IMR-90 (cell line): ENCODE measurements at regions not wholly inside any gene's neighbourhood (a gene's known extent, or its start where the extent isn't known, plus 50 kb on each side); places are given as distances from the start of the nearest gene placed in this dataset.

Source experiments
- ATAC-seq: fragments of 200-7000 bp; cut with Tn5 transposase; 2 replicates; pipeline ENCODE4 v1.9.1; 2020; ENCODE audit warnings: low read depth, mild to moderate bottlenecking, moderate library complexity
- BruUV-seq: library from RNA; stranded (reverse); fragments of 400-500 nt; replicated peaks from 2 replicates; lab custom pipeline; 2021; lab: Mats Ljungman, UMichigan
- CTCF ChIA-PET: fragments of 300-600 bp; formaldehyde crosslinking; extraction: SDS; loops from one replicate; lab custom pipeline; 2021; ENCODE audit warnings: antibody characterized with exemption; lab: Yijun Ruan, JAX
- POLR2A ChIA-PET: fragments of 300-600 bp; sonication (Branson Sonifier 250); formaldehyde crosslinking; loops from one replicate; lab custom pipeline; 2022; ENCODE audit warnings: antibody characterized with exemption; ENCODE audit not compliant: unreplicated experiment; lab: Charles Lee
- DNase-seq: peaks from one replicate; pipeline ENCODE4 v3.0.0; 2013
- H2AFZ ChIP-seq: replicated peaks from 2 replicates; pipeline ENCODE3; 2013; ENCODE audit warnings: low read length, mild to moderate bottlenecking; ENCODE audit not compliant: poor library complexity
- H2AK5ac ChIP-seq: 2 replicates; pipeline ENCODE4 v1.6.1; 2013; ENCODE audit warnings: low read depth, low read length, inconsistent platforms
- H2AK9ac ChIP-seq: replicated peaks from 2 replicates; pipeline ENCODE3; 2013; ENCODE audit warnings: mild to moderate bottlenecking, low read depth, low read length, moderate library complexity; ENCODE audit not compliant: poor library complexity
- H2BK120ac ChIP-seq: 2 replicates; pipeline ENCODE4 v1.6.1; 2013; ENCODE audit warnings: low read depth, low read length, inconsistent platforms
- H2BK15ac ChIP-seq: 3 replicates; pipeline ENCODE4 v1.6.1; 2013; ENCODE audit warnings: low read depth, low read length, inconsistent platforms
- H2BK20ac ChIP-seq: 2 replicates; pipeline ENCODE4 v1.6.1; 2013; ENCODE audit warnings: low read depth, mild to moderate bottlenecking, inconsistent platforms, low read length, moderate library complexity
- H2BK5ac ChIP-seq: 2 replicates; pipeline ENCODE4 v1.6.1; 2013; ENCODE audit warnings: mild to moderate bottlenecking, low read depth, low read length, inconsistent platforms; ENCODE audit not compliant: poor library complexity, severe bottlenecking
- H3K14ac ChIP-seq: replicated peaks from 2 replicates; pipeline ENCODE4 v1.6.1; 2013; ENCODE audit warnings: low read depth, low read length, inconsistent platforms
- H3K18ac ChIP-seq: 2 replicates; pipeline ENCODE4 v1.6.1; 2013; ENCODE audit warnings: low read depth, low read length, control low read depth
- H3K23ac ChIP-seq: 2 replicates; pipeline ENCODE4 v1.6.1; 2013; ENCODE audit warnings: low read depth, low read length, inconsistent platforms
- H3K27ac ChIP-seq: 2 replicates; pipeline ENCODE4 v1.5.1; 2013; ENCODE audit warnings: mild to moderate bottlenecking, control low read depth, low read length; ENCODE audit not compliant: insufficient read depth
- H3K27me3 ChIP-seq: 2 replicates; pipeline ENCODE4 v1.6.1; 2013; ENCODE audit warnings: low read length; ENCODE audit not compliant: control insufficient read depth, insufficient read depth
- H3K36me3 ChIP-seq: 2 replicates; pipeline ENCODE4 v1.6.1; 2013; ENCODE audit warnings: low read length, mixed read lengths; ENCODE audit not compliant: control insufficient read depth, insufficient read depth
- H3K4ac ChIP-seq: 2 replicates; pipeline ENCODE4 v1.6.1; 2013; ENCODE audit warnings: low read depth, low read length, inconsistent platforms
- H3K4me1 ChIP-seq: 2 replicates; pipeline ENCODE4 v1.6.1; 2013; ENCODE audit warnings: low read length, mixed read lengths; ENCODE audit not compliant: control insufficient read depth, insufficient read depth
- H3K4me2 ChIP-seq: 2 replicates; pipeline ENCODE4 v1.6.1; 2013; ENCODE audit warnings: low read depth, mild to moderate bottlenecking, control low read depth, low read length, moderate library complexity
- H3K4me3 ChIP-seq: 2 replicates; pipeline ENCODE4 v1.5.1; 2013; ENCODE audit warnings: low read depth, mild to moderate bottlenecking, control low read depth, low read length, moderate library complexity; ENCODE audit not compliant: insufficient read depth
- H3K56ac ChIP-seq: 2 replicates; pipeline ENCODE4 v1.6.1; 2013; ENCODE audit warnings: low read length, inconsistent platforms; ENCODE audit not compliant: insufficient read depth; ENCODE audit errors: extremely low read depth
- H3K79me1 ChIP-seq, 2 experiments: 2 replicates each; pipeline ENCODE4 v1.6.1; 2013; ENCODE audit warnings: low read length in 2 of 2, inconsistent platforms in 1 of 2, low read depth in 1 of 2
- H3K9ac ChIP-seq: 2 replicates; pipeline ENCODE4 v1.6.1; 2013; ENCODE audit warnings: low read depth, low read length, control low read depth
- H3K9me1 ChIP-seq: 2 replicates; pipeline ENCODE4 v1.6.1; 2013; ENCODE audit warnings: low read length, inconsistent platforms; ENCODE audit not compliant: insufficient read depth
- H3K9me3 ChIP-seq: 2 replicates; pipeline ENCODE4 v1.6.1; 2013; ENCODE audit warnings: low read length; ENCODE audit not compliant: control insufficient read depth, insufficient read depth
- H4K20me1 ChIP-seq: 2 replicates; pipeline ENCODE4 v1.6.1; 2013; ENCODE audit warnings: low read length, inconsistent platforms; ENCODE audit not compliant: insufficient read depth
- H4K5ac ChIP-seq: 2 replicates; pipeline ENCODE4 v1.6.1; 2013; ENCODE audit warnings: mild to moderate bottlenecking, low read depth, low read length, control low read depth
- H4K8ac ChIP-seq, 2 experiments: 2 replicates each; pipeline ENCODE4 v1.6.1; 2013; ENCODE audit warnings: low read depth in 2 of 2, low read length in 2 of 2, control low read depth in 1 of 2, inconsistent platforms in 1 of 2
- H4K91ac ChIP-seq: 2 replicates; pipeline ENCODE4 v1.6.1; 2013; ENCODE audit warnings: low read depth, low read length, inconsistent platforms; ENCODE audit not compliant: insufficient read depth
- BHLHE40 ChIP-seq: fragments of 150-350 bp; IDR thresholded peaks from 2 replicates; pipeline ENCODE4 v1.6.1; 2016; ENCODE audit warnings: mild to moderate bottlenecking, low read depth, low read length
- CEBPB ChIP-seq: IDR thresholded peaks from 2 replicates; pipeline ENCODE4 v1.6.1; 2012; ENCODE audit warnings: low read depth, low read length, improper control_type of control experiment
- CHD1 ChIP-seq: IDR thresholded peaks from 2 replicates; pipeline ENCODE4 v1.6.1; 2012; ENCODE audit warnings: low read depth, low read length, improper control_type of control experiment
- FOS ChIP-seq: fragments of 150-350 bp; IDR thresholded peaks from 2 replicates; pipeline ENCODE4 v1.6.1; 2016; ENCODE audit warnings: low read depth, low read length
- MAFK ChIP-seq: IDR thresholded peaks from 2 replicates; pipeline ENCODE4 v1.6.1; 2012; ENCODE audit warnings: low read depth, low read length, improper control_type of control experiment
- MAZ ChIP-seq: IDR thresholded peaks from 2 replicates; pipeline ENCODE4 v1.6.1; 2012; ENCODE audit warnings: low read depth, mild to moderate bottlenecking, low read length, improper control_type of control experiment, moderate library complexity, borderline replicate concordance
- MXI1 ChIP-seq: IDR thresholded peaks from 2 replicates; pipeline ENCODE4 v1.6.1; 2012; ENCODE audit warnings: low read depth, mild to moderate bottlenecking, low read length, moderate library complexity, borderline replicate concordance
- NFE2L2 ChIP-seq: fragments of 150-350 bp; IDR thresholded peaks from 2 replicates; pipeline ENCODE4 v1.6.1; 2016; ENCODE audit warnings: low read depth, mild to moderate bottlenecking, low read length
- POLR2A ChIP-seq: IDR thresholded peaks from 2 replicates; pipeline ENCODE4 v1.6.1; 2012; ENCODE audit warnings: mild to moderate bottlenecking, low read depth, low read length
- RAD21 ChIP-seq: IDR thresholded peaks from 2 replicates; pipeline ENCODE4 v1.6.1; 2012; ENCODE audit warnings: low read length, improper control_type of control experiment
- RCOR1 ChIP-seq: IDR thresholded peaks from 2 replicates; pipeline ENCODE4 v1.6.1; 2012; ENCODE audit warnings: mild to moderate bottlenecking, low read length, improper control_type of control experiment; ENCODE audit not compliant: insufficient replicate concordance
- RFX5 ChIP-seq: IDR thresholded peaks from 2 replicates; pipeline ENCODE4 v1.8.0; 2012; ENCODE audit warnings: low read depth, mild to moderate bottlenecking, low read length, moderate library complexity
- SMC3 ChIP-seq: fragments of 150-350 bp; IDR thresholded peaks from 2 replicates; pipeline ENCODE4 v1.6.1; 2016; ENCODE audit warnings: low read depth, mild to moderate bottlenecking, antibody characterized with exemption, low read length, moderate library complexity
- WGBS, 2 experiments: methylation state at CpG; one replicate each; pipeline versions ENCODE4 v1.1.5 to v1.1.7; 2013; ENCODE audit warnings: missing lambda C conversion rate in 2 of 2; ENCODE audit not compliant: insufficient read length in 1 of 2; ENCODE audit errors: extremely low coverage in 2 of 2; 5-methylcytosine and 5-hydroxymethylcytosine counted together
- dilution Hi-C: fragments of 300-500 bp; cut with HindIII; formaldehyde crosslinking; loops from one replicate; pipeline ENCODE4 v1.14.3; 2018; ENCODE audit warnings: low sequenced_read_pairs; ENCODE audit not compliant: unreplicated experiment
- in situ Hi-C: fragments of 300-500 bp; cut with MboI; formaldehyde crosslinking; loops from 3 replicates; pipeline ENCODE4 v1.14.3; 2019; ENCODE audit warnings: low sequenced_read_pairs, inconsistent platforms, mixed read lengths
- intact Hi-C: fragments of 100-400 bp; cut with micrococcal nuclease; formaldehyde crosslinking; loops from 2 replicates; pipeline ENCODE4 v1.10.0; 2022
- TF ChIP-seq, protein P1 (sequence below): fragments of 150-350 bp; IDR thresholded peaks from 2 replicates; pipeline ENCODE4 v1.6.1; 2016; ENCODE audit warnings: low read depth, mild to moderate bottlenecking, low read length, moderate library complexity, borderline replicate concordance
- TF ChIP-seq, protein P2 (sequence below): conservative IDR thresholded peaks from 2 replicates; pipeline ENCODE4 v1.5.1; 2012; ENCODE audit warnings: mild to moderate bottlenecking, low read depth, low read length, improper control_type of control experiment
- TF ChIP-seq, protein P3 (sequence below): fragments of 150-350 bp; IDR thresholded peaks from 2 replicates; pipeline ENCODE4 v1.6.1; 2017; ENCODE audit warnings: mild to moderate bottlenecking, antibody characterized with exemption, low read length, low read depth

DNA sequence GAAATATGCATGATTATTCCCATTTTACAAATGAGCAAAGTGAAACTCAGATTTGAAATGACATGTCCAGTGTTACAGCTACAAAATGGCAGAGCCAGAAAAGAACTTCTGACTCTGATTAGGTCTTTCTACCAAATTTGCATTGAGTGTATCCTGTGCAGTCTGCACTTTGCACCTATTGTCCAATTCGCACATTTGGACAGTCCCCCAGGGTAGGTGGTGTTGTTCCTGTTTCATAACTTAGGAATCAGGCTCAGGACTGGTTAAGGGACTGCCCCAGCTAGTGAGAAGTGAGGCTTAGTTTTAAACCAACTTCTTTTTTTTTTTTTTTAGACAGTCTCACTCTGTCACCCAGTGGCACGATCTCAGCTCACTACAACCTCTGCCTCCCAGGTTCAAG is 137.9 kb upstream of the NALF2 start:
- ChIA-PET POLR2A (no interaction called here), CTCF (no interaction called here)
- Histone ChIP-seq H3K56ac (no peak overlapping the region), H4K8ac (no peak overlapping the region), H4K91ac (no peak overlapping the region), H2BK5ac (no peak overlapping the region), H2BK120ac (no peak overlapping the region), H3K9me1 (no peaks in the 10 kb centered on the region), H3K14ac (no peak overlapping the region), H3K79me1 (no peaks in the 10 kb centered on the region), H2AK9ac (no peak overlapping the region), H2BK20ac (no peak overlapping the region), H3K23ac (no peak overlapping the region), H3K4me1 (no peaks in the 10 kb centered on the region), H3K9me3 (no peaks in the 10 kb centered on the region), H3K36me3 (no peaks in the 10 kb centered on the region), H3K4me2 (no peak overlapping the region), H2BK15ac (no peak overlapping the region), H3K18ac (no peak overlapping the region), H2AFZ (no peak overlapping the region), H3K4ac (no peak overlapping the region), H3K9ac (no peak overlapping the region), H4K20me1 (no peaks in the 10 kb centered on the region), H3K27ac (no peak overlapping the region), H2AK5ac (no peak overlapping the region), H4K5ac (no peak overlapping the region), H3K27me3 (peaks cover 20% of the 10 kb centered on the region), H3K4me3 (no peak overlapping the region)
- in situ Hi-C loops (no loop called here), dilution Hi-C loops (no loop called here), intact Hi-C loops (no loop called here)
- DNase-seq (no peak), ATAC-seq (no peak)
- TF ChIP-seq RCOR1, result no peak
- no peak for TF ChIP-seq MXI1
- TF ChIP-seq BHLHE40, result no peak
- no peak for TF ChIP-seq MAZ
- TF ChIP-seq FOS, result no peak
- no peak for TF ChIP-seq CHD1
- TF ChIP-seq MAFK, result no peak
- no peak for TF ChIP-seq CEBPB
- TF ChIP-seq RAD21, result no peak
- TF ChIP-seq POLR2A, result no peak
- TF ChIP-seq SMC3, result no peak
- no peak for TF ChIP-seq RFX5
- TF ChIP-seq, protein P1, sequence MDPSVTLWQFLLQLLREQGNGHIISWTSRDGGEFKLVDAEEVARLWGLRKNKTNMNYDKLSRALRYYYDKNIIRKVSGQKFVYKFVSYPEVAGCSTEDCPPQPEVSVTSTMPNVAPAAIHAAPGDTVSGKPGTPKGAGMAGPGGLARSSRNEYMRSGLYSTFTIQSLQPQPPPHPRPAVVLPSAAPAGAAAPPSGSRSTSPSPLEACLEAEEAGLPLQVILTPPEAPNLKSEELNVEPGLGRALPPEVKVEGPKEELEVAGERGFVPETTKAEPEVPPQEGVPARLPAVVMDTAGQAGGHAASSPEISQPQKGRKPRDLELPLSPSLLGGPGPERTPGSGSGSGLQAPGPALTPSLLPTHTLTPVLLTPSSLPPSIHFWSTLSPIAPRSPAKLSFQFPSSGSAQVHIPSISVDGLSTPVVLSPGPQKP, result no peak
- TF ChIP-seq, protein P2, sequence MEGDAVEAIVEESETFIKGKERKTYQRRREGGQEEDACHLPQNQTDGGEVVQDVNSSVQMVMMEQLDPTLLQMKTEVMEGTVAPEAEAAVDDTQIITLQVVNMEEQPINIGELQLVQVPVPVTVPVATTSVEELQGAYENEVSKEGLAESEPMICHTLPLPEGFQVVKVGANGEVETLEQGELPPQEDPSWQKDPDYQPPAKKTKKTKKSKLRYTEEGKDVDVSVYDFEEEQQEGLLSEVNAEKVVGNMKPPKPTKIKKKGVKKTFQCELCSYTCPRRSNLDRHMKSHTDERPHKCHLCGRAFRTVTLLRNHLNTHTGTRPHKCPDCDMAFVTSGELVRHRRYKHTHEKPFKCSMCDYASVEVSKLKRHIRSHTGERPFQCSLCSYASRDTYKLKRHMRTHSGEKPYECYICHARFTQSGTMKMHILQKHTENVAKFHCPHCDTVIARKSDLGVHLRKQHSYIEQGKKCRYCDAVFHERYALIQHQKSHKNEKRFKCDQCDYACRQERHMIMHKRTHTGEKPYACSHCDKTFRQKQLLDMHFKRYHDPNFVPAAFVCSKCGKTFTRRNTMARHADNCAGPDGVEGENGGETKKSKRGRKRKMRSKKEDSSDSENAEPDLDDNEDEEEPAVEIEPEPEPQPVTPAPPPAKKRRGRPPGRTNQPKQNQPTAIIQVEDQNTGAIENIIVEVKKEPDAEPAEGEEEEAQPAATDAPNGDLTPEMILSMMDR, result no peak
- TF ChIP-seq NFE2L2, result no peak
- TF ChIP-seq, protein P3, sequence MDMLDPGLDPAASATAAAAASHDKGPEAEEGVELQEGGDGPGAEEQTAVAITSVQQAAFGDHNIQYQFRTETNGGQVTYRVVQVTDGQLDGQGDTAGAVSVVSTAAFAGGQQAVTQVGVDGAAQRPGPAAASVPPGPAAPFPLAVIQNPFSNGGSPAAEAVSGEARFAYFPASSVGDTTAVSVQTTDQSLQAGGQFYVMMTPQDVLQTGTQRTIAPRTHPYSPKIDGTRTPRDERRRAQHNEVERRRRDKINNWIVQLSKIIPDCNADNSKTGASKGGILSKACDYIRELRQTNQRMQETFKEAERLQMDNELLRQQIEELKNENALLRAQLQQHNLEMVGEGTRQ, result no peak
- WGBS, 2 experiments, result no CpG with 5 or more reads among the region's 2 CpGs
- BruUV-seq, result no TSS peak
